Activated gamma-delta T cell treated with anti-CD3 and anti-CD28 coated beads, Interleukin-2, amount 50 U/mL, for 16 hours (primary cell): ENCODE measurements at regions not wholly inside any gene's neighbourhood (a gene's known extent, or its start where the extent isn't known, plus 50 kb on each side); places are given as distances from the start of the nearest gene placed in this dataset.
"Not testable (repeated sequence)": the region's sequence is repeated elsewhere in the genome, so short reads cannot be mapped to it uniquely, and the experiment has no call there.

Experiments used
- DNase-seq: peaks from one replicate; pipeline ENCODE4 v3.0.0-alpha.2; 2020; ENCODE audit warnings: low read depth

DNA sequence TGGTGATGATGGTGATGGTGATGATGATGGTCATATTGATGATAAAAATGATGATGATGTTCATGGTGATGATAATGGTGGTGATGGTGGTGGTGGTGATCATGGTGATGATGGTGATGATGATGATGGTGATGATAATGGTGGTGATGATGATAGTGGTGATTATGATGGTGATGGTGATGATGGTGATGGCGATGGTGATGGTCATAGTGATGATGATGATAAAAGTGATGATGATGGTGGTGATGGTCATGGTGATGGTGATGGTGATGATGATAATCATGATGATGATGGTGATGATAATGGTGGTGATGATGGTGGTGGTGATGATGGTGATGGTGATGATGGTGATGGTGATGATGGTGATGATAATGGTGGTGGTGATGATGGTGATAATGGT is 478.7 kb downstream of the TYW1 start:
- no peak for DNase-seq

DNA sequence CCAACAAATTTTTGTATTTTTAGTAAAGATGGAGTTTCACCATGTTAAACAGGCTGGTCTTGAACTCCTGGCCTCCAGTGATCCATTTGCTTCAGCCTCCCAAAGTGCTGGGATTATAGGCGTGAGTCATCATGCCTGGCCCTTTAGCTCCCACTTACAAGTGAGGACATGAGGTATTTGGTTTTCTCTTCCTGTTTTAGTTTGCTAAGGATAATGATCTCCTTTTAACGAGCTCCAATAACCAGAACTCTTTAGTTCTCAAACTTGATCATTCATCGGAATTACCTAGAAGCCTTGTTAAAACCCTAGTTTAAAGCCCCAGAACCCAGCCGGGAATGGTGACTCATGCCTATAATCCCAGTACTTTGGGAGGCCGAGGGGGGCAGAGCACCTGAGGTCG is 481.4 kb downstream of the TYW1 start:
- DNase-seq = no peak

DNA sequence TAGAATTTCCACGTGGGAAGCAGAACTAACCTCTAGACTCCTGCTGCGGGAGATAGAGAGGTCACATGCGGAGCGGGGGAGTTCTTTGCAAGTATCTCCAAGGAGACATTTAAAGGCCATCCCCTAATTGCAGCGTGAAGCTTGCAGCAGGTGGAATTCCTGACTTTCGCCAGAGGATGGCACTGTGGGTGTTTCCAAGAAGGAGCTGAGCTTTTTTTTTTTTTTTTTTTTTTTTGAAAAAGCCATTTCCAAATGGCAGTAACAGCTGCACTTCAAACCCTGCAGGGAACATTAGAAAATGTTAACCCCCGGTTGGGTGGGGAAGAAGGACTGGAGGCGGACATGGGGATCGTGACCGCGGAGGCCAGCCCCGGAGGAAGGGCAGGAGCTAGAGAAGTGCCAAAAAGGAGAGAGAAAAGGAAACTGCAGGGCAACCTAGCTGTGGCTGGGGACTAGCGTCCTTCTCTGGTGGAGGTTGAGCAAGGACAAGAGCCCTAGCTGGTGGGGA is 487.7 kb downstream of the TYW1 start:
- DNase-seq = no peak

DNA sequence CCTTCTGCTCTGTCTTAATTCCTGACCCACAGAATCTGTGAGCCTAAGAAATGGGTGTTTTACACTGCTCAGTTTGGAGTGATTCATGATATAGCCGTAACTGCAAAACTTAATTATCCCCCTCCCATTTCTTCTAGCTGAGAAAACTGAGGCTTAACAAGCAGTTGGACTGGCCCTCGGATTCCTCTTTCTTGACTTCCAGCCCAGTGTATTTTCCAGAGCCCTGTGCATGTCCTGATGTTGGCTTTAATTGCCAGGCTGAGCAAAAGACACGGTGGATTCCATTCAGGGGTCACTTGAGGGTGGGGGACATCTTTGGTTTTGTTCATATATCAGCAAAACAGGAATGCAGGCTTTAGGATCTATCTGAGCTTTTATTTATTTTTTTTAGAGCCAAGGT is 489.8 kb downstream of the TYW1 start:
- DNase-seq = no peak

DNA sequence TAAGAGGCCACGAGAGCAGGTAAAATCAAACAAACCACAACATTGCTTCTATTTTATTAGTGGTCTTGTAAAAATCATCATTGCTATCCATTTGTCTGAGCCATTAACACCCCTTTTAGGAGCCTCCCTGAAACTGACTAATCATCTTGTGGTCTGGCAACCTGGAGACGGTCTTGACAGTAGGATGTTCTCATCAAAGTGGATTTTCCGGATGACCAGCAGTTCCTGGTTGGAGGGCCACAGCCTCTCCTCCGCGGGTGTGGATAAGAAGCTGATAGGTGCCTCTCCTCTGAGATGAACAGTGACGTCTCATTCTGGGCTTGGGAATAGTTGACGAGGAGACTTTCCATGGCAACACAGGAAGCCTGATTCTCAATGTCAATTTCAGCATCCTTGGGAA is 490.7 kb downstream of the TYW1 start:
- no peak for DNase-seq

DNA sequence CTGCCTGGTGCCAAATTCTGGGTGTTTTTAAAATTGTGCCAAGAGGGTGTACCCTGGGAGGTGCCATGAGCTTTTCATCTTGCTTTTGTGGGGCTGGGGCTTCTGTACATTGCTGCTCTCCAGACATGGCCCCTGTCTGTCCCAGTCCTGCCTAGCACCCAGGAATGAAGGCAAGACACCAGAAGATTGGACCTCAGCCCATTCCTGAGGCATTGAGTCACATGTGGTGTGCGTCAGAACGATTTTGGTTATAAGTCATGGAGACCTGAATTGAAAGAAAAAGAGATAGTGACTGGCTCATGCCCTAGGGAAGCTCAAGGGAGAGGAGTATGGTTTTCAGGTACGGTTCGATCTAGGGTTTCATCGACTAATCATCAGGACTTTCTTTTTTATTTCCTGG is 493.2 kb downstream of the TYW1 start:
- no peak for DNase-seq

DNA sequence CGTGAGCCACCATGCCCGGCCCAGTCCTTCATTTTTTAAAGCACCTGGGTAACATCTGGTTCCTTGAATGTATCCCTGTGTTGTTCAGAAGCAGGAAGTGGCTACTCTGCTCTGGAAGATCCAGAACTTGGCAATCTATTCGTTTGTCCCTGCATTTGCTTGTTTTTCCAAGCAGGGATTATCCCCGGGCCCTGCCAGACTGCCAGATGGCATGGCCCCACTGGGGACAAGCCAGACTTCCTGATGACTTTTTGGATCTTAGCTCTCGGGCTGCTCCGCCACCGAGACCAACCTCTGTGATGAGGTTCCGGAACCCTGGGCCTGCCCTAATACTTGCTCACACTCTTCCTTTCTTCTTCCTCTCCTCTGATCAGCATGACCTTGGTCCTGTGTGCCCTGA is 496.7 kb downstream of the TYW1 start:
- DNase-seq = no peak

DNA sequence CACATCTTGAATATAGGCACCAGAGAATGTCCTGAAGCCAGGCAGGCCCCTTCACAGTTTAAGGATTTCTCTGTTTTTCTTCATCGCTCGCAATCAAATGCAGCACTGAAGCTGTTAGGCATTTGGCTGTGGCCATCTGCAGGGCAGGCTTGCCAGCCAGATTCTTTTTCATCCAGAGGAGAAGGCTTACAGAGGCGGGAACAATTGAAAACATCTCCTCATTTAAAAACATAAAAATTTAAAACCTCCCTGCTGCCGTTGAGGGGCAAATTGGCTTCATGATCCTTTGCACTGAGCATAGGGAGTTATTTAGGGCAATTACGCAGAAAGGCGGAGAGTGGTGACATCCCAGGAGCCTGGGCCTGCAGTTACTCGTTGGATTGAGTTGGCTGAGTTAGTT is 500.0 kb downstream of the TYW1 start:
- DNase-seq = no peak

DNA sequence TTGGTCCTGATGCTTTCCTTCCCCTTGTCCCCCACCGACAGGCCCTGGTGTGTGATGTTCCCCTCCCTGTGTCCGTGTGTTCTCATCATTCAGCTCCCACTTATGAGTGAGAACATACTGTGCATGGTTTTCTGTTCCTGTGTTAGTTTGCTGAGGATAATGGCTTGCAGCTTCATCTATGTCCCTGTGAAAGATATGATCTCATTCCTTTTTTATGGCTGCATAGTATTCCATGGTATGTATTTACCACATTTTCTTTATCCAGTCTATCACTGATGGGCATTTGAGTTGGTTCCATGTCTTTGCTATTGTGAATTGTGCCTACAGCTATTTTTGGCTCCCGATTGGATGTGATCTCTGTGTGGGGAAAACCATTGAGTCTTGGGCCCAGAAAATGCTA is 501.3 kb downstream of the TYW1 start:
- DNase-seq = not testable (repeated sequence)

DNA sequence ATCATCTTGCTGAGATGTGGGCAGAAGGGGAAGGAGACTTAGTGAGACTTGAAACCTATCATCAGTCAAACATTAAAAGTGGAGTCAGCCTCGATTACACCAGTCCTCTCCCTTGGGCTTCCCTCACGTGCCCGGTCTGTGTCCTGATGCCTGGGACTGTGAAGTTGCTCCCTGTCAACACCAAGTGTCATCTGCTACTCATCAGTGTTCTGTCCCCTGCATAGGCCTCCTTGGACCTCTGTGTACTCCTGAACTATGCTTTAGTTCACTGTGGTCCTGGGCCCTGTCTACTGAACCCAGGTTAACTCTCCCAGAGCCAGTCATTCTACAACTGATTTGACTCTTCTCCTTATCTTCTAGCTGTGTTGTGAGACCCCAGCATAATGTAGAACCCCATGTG is 506.3 kb downstream of the TYW1 start:
- DNase-seq = no peak

DNA sequence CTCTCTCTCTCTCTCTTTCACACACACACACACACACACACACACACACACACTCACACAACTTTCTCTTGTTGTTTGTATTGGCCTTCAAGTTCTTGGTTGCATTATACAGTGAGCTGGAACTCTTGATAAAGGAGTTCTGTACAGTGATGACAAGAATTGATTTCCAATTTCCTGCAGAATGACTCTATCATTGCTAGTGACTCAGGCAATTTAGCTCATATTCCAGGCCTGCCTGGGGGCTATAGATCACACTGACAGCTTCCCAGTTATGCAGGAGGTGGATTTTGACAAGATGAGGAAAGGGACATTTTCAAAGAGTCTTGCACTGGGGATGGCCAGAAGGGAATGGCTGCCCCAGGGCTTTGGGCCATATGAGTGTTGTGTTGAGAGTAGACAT is 508.8 kb downstream of the TYW1 start:
- DNase-seq = no peak

DNA sequence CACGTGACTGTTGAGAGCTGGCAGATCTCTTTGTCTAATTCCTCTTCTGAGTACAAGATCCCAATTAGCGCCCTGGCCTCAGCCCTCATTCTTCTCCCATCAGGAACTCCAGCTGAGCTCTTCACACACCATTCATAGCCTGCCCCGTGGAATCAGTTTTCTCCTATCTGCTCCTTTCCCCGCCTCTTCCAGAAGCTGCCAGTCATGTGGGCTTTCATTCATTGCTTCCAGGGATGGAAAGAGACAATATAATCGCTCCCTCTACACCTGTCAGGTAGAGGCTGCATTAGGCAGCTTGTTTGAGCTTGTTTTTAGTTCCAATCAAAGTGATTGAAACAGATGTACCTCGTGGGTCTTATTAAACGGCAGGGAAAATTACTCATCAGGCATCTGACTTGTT is 515.8 kb downstream of the TYW1 start:
- DNase-seq = no peak

DNA sequence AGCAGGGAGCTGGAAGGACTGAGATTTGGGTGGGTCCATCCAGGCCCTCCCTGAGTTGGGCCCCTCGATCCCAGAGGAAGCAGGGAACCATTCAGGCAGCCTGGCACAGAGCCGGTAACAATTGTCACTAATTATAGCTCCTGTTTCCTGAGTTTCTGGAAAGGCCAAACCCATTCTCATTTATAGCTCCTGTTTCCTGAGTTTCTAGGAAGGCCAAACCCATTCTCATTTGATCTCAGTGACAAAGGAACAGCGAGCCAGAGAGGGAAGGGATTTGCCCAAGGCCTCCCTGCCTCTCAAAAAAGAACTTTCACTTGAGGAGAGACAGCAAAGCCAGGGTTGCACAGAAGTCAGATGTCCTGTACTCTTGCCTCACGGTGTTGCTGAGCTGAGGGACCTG is 521.9 kb downstream of the TYW1 start:
- no peak for DNase-seq

DNA sequence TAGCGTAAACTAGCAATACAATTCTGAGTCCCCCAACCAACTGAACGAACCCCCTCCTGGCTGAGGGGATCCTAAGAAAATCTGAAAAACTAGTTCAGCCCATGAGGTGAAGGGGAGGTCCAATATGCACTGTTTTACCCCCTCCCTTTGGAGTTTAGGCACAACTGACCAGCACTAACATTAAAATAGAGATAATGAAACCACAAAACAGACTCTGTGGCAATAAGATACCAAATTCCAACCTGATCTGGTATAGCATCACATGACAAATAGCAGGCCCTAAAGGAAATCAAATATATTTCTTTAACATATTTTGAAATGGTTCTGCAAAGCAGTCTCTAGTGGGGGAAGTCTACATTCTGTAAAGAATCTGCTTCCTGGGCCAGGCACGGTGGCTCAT is 522.5 kb downstream of the TYW1 start:
- no peak for DNase-seq

DNA sequence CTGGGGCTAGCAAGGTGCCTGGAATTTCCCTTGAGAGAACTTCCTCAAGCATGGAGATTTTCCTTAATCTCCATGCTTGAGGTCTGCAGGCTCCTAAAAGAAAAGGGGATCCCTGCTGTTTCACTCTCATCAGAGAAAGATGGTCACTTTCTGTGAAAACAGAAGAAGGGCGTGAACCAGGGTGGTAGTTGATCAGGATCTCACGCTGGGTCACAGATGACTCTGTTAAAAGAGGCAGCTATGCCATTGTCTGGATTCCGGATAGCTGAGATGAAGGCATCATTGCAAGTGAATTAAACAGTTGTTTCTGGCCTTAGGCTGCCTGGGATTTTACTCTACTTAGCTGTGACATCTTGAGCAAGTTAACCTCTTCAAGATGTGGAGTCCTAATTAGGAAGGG is 525.9 kb downstream of the TYW1 start:
- DNase-seq = no peak

DNA sequence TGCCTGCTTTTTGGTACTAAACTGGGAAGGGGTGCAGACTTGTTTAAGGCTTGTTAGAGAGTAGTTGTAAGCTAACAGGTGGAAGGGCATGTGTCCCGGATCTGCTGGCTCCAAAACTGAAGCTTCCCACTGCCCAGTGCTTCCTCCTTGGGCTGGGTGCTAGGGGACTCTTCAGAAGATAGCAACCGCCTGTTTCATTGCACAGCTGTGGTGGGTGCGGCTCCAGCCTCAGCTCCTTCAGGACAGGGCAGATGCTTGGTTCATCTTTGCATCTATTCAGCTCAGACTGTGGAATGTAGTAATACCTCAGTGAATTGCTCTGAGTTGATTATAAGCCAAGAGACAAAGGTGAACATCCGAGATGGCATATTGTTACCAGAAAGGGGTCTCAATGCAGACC is 527.1 kb downstream of the TYW1 start:
- no peak for DNase-seq

DNA sequence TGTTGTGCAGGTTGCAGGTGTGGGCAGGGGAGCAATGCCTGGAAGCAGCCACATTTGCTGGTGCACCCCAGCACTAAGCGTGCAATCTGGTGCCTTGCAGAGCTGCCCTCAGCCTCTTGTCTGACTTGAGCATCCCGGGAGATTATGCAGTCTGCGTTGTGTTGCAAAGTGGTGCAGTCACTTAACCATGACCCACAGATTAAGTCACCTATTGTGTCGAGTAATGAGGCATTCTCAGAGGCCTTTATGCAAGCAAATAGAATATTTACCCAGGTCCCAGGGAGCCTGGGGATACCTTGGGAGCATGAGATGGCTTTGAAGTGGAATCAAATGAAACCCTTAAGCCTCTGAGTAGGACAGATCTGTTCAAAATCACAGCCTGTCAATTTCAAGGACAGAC is 529.0 kb downstream of the TYW1 start:
- DNase-seq = no peak

DNA sequence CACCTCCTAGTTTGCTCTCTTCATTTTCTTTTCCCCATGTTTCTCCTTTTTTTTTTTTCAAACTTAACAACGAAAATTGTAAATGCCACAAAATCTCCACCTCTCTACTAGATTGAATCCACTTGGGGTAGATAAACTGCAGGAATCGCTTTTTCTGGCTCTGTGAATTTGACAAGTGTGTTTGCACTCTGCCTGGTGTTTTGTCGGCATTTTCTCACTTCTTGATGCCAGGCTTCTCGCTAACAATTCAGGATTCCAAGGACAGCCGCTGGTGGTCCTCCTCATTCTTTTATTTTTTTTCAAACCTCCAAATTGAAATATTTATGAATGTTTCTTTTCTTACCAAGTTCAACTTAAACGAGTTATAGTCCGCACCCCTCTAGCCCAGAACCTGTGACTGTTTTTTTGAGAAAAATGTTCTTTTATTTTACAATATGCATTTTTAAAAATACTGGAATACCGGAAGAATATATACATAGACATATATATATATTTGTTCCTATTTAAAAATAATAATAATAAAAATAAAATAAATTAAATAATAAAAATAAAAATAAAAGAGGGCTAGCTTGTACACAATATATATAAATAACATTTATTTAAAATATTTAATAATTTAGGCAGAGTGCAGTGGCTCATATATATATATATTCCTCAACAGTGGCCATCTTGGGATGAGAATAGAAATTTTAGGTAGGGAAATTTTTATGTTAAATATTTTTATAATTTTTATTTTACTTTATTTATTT is 538.8 kb downstream of the TYW1 start:
- DNase-seq = no peak

DNA sequence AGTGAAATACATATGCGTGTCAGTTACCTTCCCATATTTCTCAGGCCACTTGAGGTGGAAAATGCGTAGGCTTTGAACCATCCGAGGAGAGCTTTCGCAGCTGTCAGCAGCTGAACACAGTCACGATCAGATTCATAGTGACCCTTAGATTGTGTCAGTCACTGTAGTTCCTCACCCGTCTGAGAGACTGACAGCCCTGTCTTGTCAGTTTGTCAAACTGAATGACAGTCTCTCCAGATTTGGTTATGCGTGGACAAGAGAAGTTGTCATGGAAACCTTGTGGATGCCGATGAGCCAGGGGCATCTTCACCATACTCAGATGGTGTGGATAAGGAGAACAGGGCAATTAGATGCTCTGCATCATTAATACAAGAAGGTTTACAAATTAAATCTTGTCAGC is 546.3 kb downstream of the TYW1 start:
- no peak for DNase-seq

DNA sequence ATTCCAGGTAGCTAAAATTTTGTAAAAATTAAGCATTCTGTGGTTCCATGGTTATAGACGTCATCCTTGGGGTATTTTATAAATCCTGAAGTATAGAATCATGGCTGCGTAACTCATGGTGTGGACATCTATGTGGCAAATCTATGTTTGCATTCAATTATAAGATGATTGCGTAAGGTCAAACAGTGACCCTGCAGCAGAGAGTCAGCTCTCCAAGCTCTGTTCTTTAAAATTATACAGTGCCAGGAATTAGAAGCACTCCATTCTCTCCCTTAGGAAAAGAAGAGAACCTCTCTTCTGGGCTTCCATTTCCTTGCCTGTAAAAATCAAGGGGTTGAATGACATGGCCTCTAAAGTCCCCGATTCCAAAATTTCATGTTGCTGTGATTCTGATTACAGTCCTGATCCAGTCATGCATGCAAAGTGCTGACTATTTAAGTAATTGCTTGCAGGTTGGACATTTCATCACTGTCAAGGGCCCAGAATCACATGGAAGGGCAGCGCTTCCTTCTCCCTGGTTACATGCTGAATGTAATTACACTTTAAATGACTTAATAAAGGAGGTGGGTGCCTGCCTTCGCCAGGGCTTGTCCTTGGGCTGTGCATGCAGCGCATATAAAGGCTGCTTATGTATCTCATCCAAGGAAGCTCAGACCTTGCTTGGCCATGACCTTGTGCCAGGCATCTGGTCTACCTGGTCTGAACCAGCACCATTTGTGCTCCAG is 550.7 kb downstream of the TYW1 start:
- DNase-seq = no peak

DNA sequence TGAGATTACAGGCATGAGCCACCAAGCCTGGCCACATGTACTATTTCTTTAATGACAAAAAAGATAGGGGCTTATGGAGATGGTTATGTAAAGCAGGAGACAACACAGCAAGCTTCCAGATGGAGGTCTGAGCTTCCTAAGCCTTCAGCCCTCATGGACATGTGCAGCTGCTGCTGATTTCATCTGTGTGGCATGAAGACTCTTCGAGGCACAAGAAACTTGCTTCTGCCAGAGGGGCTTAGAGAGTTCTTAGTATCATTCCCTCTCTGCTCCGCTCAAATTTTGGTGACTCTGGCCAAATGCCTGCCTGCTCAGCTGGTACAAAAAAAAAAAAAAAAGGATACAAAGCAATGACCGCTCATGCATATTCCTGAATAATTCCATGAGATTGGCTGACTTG is 552.5 kb downstream of the TYW1 start:
- DNase-seq = no peak

DNA sequence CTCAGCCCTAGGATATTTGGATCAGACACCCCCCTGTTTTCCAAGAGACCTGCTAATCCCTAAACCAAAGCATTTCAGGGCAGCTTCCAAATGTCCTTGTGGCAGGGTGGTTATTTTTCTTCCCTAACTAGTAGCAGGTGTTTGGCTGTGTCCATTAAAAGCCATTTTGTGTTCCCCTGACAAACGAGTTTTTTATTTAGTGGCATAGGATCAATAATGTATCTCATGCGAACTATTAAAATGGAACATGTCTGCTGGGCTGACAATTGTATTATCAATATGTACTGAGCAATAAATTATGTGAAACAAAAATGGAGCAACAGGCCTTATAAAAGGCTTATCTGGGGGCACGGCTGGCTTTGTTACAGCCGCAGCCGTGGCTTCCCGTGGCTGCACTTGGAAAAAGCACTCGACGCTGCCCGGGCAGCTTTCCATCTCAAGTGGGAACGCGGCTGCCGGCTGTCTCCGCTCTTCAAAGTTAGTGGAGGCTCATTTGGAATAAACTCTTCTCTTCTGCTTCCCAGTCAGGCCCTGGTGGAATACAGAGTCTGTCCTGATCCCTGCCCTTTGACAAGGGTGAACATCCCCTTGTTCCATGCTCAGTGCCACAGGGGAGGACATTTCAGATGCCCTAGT is 554.3 kb downstream of the TYW1 start:
- no peak for DNase-seq

DNA sequence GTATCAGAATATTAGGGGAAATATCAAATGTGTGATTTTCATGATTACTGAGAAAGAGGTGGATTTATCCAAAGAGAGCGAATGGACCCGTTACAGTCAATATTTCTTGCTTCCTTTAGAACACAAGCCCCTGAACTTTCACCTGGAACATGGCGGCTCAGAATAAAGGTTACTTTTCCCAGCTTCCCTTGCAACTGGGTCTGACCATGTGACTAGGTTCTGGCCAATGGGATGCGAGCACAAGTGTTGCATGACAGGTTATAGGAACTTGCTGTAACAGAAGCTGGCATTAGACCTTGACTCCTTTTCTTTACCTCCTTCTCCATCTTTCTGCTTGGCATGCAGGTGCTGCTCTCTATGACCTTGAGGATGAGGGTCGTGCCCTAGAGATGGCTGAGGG is 556.1 kb downstream of the TYW1 start:
- DNase-seq = no peak
